ENCODE measurements at regions not wholly inside any gene's neighbourhood (a gene's known extent, or its start where the extent isn't known, plus 50 kb on each side); places are given as distances from the start of the nearest gene placed in this dataset.
"Not testable (repeated sequence)": the region's sequence is repeated elsewhere in the genome, so short reads cannot be mapped to it uniquely, and the experiment has no call there.

DNA sequence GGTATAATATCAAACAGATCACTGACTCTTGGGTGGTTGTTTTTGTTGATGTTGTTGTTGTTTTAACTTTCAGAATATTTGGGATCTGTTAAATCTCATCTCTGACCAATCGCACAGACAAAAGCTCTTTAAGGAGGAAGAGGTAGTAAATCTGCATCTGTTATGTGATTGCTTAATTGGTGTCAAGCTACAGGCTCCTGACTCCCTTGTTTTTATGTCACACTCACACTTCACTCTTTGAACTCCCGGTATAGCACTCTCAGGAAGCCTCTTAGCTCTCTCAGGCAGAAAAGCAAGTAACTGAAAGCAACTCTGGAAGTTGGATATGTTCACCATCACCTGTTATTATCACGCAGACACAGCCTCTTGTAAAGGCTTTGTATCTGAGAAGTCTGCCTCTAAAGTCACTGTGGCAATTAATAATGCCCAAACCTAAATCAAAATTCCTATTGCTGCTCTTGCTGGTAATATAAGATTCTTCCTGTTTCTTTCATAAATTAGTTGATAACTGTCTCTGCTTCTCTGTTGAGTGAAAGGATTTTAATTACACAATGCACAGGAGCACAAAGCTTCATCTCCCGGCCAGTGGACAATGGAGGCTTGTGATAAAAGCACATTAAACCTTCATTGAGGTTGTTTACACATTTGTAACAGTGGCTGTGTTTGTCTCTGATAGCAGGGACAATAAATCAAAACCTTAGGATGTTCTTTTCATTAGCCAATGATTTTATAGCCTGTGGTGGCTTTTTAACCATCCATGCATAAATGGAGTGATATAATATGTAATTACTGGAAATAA, 576.7 kb downstream of the MFSD1 start:
- DNase-seq (ENCODE audit: low spot score): no peak
- H3K4me3 ChIP-seq: no peak overlapping the region
- TF ChIP-seq, protein P1, sequence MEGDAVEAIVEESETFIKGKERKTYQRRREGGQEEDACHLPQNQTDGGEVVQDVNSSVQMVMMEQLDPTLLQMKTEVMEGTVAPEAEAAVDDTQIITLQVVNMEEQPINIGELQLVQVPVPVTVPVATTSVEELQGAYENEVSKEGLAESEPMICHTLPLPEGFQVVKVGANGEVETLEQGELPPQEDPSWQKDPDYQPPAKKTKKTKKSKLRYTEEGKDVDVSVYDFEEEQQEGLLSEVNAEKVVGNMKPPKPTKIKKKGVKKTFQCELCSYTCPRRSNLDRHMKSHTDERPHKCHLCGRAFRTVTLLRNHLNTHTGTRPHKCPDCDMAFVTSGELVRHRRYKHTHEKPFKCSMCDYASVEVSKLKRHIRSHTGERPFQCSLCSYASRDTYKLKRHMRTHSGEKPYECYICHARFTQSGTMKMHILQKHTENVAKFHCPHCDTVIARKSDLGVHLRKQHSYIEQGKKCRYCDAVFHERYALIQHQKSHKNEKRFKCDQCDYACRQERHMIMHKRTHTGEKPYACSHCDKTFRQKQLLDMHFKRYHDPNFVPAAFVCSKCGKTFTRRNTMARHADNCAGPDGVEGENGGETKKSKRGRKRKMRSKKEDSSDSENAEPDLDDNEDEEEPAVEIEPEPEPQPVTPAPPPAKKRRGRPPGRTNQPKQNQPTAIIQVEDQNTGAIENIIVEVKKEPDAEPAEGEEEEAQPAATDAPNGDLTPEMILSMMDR (IDR thresholded peaks at IDR 0.05): no peak
- H3K27ac ChIP-seq: no peak overlapping the region

DNA sequence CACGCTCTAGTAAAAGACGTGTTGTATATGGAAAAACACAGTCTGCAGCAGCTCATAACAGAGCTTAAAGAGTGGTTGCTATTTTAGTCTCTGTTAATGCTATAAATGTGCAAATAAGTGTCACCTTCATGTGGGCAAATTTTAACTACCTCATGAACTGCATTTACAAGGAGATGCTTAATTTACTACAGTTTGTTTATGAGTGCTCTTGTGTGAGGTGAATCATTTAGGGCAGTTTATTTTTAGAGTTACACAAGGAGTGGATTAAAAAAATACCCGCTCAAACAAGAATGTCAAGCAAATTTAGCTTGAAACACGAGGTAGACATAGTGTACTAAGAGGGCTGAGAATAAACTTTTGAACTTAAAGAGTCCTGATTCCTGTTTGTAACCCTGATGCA, 579.0 kb downstream of the MFSD1 start:
- TF ChIP-seq, protein P1 (IDR thresholded peaks at IDR 0.05): no peak
- no peak overlapping the region for H3K27ac ChIP-seq
- H3K4me3 ChIP-seq: no peak overlapping the region

GRCh38 chr3:159390656-159391212, 588.9 kb downstream of the MFSD1 start:
- TF ChIP-seq, protein P1 (IDR thresholded peaks at IDR 0.05): no peak
- Histone ChIP-seq H3K4me3 (no peak overlapping the region), H3K27ac (no peak overlapping the region)
- DNase-seq (ENCODE audit: low spot score): no peak

More for the DNA sequence above, 579.0 kb downstream of the MFSD1 start:
- no peak for DNase-seq (ENCODE audit: low spot score)

DNA sequence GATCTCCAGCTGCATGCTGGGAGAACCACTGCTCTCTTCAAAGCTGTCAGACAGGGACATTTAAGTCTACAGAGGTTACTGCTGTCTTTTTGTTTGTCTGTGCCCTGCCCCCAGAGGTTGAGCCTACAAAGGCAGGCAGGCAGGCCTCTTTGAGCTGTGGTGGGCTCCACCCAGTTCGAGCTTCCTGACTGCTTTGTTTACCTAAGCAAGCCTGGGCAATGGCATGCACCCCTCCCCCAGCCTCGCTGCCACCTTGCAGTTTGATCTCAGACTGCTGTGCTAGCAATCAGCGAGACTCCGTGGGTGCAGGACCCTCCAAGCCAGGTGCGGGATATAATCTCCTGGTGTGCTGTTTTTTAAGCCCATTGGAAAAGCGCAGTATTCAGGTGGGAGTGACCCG, 591.0 kb upstream of the IL12A start:
- not testable (repeated sequence) for DNase-seq (ENCODE audit: low spot score); H3K4me3 ChIP-seq; H3K27ac ChIP-seq

DNA sequence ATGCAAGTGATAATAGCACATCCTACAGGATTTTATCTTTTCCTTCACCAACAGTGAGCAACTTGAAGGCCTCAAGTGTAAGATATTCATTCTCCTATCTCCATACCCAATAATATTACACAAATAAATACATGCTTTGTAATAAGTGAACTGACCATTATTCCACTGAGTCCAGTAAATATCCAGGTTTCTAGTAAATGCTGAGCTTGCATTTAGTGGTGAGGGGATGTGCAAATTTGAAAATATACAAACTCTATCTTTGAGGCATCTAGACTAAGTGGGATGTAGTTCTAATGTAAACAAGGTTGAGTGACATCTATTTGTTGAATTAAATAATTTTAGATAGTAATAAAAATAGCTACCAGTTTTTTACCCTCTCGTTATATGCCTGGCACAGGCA, 587.6 kb upstream of the IL12A start:
- TF ChIP-seq, protein P1 (IDR thresholded peaks at IDR 0.05): no peak
- Histone ChIP-seq H3K4me3 (no peak overlapping the region), H3K27ac (no peak overlapping the region)
- DNase-seq (ENCODE audit: low spot score): no peak

- H3K27ac ChIP-seq; DNase-seq (ENCODE audit: low spot score); H3K4me3 ChIP-seq: not testable (repeated sequence)
These were observed 578.9 kb upstream of the IL12A start for GRCh38 chr3:159409711-159410110.

DNA sequence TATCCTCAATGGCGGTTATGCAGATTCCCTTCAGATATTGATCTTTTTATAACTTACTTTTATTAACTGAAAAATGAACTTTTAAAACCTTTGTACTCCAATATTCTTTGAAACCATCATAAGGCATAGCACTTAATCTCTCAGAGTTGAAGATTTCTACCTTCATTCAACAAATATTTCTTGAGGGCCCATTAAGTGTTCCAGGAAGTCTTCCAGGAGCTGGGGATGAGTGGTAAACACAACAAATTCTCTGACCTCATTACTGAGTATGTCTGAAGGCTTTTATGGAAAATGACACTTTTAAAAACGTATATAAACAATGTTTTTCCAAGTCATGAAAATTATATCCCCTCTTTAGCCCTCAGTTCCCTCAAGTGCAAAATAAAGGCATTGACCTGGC, 575.3 kb upstream of the IL12A start:
- TF ChIP-seq, protein P1 (IDR thresholded peaks at IDR 0.05): no peak
- Histone ChIP-seq H3K27ac (no peak overlapping the region), H3K4me3 (no peak overlapping the region)
- no peak for DNase-seq (ENCODE audit: low spot score)

DNA sequence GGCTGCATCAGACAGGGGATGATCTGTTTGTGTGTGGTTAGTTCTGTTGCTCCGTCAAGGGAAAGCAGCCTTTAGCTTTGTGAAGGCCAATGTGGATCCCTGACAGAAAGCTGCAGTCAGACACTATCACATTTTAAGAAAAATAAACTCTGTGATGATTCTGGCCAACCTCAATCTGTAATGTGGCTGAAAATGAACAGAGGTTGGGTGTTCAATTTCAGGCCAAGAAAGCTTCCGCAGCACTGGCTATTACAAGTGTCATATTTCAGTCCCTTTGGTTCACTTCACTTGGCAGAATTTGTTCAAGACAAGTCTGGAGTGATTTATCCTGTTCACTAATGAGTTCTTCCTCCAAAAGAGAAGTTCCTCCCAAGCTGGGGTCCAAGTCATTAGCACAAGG, 571.8 kb upstream of the IL12A start:
- Histone ChIP-seq H3K4me3 (no peak overlapping the region), H3K27ac (no peak overlapping the region)
- TF ChIP-seq, protein P1 (IDR thresholded peaks at IDR 0.05): no peak
- no peak for DNase-seq (ENCODE audit: low spot score)

All from coronary artery (tissue), 2 donors.